HUES48 (cell line): ENCODE measurements at regions not wholly inside any gene's neighbourhood (a gene's known extent, or its start where the extent isn't known, plus 50 kb on each side); places are given as distances from the start of the nearest gene placed in this dataset.

Experiments
- H3K27ac ChIP-seq: one replicate; pipeline ENCODE4 v1.7.0; 2013; ENCODE audit warnings: low read depth, low read length, inconsistent platforms
- H3K27me3 ChIP-seq: 2 replicates; pipeline ENCODE4 v1.6.1; 2013; ENCODE audit warnings: mild to moderate bottlenecking, low read length; ENCODE audit not compliant: control insufficient read depth, insufficient read depth
- H3K36me3 ChIP-seq: 2 replicates; pipeline ENCODE4 v1.6.1; 2013; ENCODE audit warnings: low read length; ENCODE audit not compliant: control insufficient read depth, insufficient read depth
- H3K4me1 ChIP-seq: 2 replicates; pipeline ENCODE4 v1.6.1; 2013; ENCODE audit warnings: mild to moderate bottlenecking, low read length; ENCODE audit not compliant: control insufficient read depth, insufficient read depth
- H3K4me3 ChIP-seq: 2 replicates; pipeline ENCODE4 v1.5.1; 2013; ENCODE audit warnings: mild to moderate bottlenecking, low read depth, low read length
- H3K9ac ChIP-seq: 2 replicates; pipeline ENCODE4 v1.6.1; 2013; ENCODE audit warnings: mild to moderate bottlenecking, low read depth, low read length, moderate library complexity
- H3K9me3 ChIP-seq: 2 replicates; pipeline ENCODE4 v1.6.1; 2013; ENCODE audit warnings: low read length; ENCODE audit not compliant: control insufficient read depth, insufficient read depth

DNA sequence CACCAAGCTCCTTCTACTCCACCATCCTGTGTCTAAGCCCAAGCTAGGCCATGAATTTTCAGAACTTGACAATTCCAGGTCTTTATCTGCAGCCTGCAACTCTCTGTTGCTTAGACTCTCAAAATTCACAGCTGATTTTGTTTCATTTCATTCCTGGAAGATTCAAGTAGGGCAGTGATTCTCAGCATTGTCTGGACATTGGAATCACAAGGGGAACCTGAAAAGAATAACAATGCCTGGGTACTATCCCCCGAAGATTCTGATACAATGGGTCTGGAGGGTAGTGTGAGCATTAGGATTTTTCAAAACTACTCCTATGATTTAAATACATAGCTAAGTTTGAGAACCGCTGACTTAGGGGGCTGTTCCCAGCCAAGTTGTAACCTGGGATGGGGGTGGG, 534.7 kb upstream of the IL12A start:
- Histone ChIP-seq H3K9ac (no peak overlapping the region), H3K4me3 (no peak overlapping the region), H3K27me3 (no peaks in the 10 kb centered on the region)

GRCh38 chr3:159455741-159456181, 532.9 kb upstream of the IL12A start:
- no peak overlapping the region for H3K9ac ChIP-seq
- no peak overlapping the region for H3K27ac ChIP-seq
- no peak overlapping the region for H3K4me3 ChIP-seq

More for the DNA sequence above, 534.7 kb upstream of the IL12A start:
- no peak overlapping the region for H3K27ac ChIP-seq
- H3K9me3 ChIP-seq: no peaks in the 10 kb centered on the region
- peaks cover 13% of the 10 kb centered on the region for H3K4me1 ChIP-seq
- no peaks in the 10 kb centered on the region for H3K36me3 ChIP-seq

GRCh38 chr3:159458010-159458409, 530.6 kb upstream of the IL12A start:
- peak overlapping the region; percentile 1 for H3K27ac ChIP-seq
- H3K27me3 ChIP-seq: no peaks in the 10 kb centered on the region
- H3K9me3 ChIP-seq: no peaks in the 10 kb centered on the region
- H3K4me1 ChIP-seq: peaks cover 13% of the 10 kb centered on the region
- H3K4me3 ChIP-seq: no peak overlapping the region
- no peak overlapping the region for H3K9ac ChIP-seq
- no peaks in the 10 kb centered on the region for H3K36me3 ChIP-seq

More at GRCh38 chr3:159455741-159456181, 532.9 kb upstream of the IL12A start:
- no peaks in the 10 kb centered on the region for H3K27me3 ChIP-seq
- H3K36me3 ChIP-seq: no peaks in the 10 kb centered on the region
- H3K9me3 ChIP-seq: no peaks in the 10 kb centered on the region
- peaks cover 13% of the 10 kb centered on the region for H3K4me1 ChIP-seq

DNA sequence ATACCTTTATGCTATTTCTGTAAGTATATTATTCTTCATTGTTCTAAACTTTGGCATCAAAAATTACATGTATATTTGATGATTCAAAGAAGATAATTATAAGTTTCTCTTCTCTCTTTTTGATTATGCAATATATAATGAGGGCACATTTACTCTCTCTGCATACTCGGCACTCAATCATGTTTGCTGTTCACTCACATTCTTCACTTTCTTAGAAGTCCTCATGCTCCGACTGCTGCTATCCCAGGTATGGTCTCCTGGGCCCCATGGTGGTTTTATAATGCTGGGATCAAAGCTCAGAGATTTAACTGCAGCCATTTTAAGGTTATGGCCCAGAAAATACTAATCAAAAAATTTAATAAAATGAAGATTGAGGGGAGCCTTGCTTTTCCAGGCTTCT, 529.7 kb upstream of the IL12A start:
- no peaks in the 10 kb centered on the region for H3K27me3 ChIP-seq
- H3K27ac ChIP-seq: no peak overlapping the region

DNA sequence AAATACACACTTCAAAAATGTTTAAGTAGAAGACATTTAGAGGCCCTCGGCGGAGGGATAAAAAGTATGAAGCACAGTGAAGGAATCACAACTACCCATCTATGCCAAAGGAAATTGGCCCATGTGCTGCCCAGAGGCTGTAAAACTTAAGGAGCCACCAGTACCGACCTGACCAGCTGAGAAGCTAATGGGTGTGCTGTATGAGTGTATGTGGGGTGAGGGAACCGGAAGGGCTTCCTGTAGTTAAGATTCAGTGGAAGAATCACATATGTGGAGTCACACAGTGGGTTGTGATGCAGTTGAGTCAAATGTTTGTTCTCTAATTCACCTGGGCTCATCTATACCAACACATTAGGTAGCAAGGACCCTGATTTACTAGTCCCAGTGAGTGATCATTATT, 516.0 kb upstream of the IL12A start:
- Histone ChIP-seq H3K4me3 (no peak overlapping the region), H3K9me3 (no peaks in the 10 kb centered on the region), H3K27me3 (no peaks in the 10 kb centered on the region), H3K27ac (no peak overlapping the region), H3K4me1 (no peaks in the 10 kb centered on the region), H3K36me3 (no peaks in the 10 kb centered on the region), H3K9ac (no peak overlapping the region)

More for the DNA sequence above, 529.7 kb upstream of the IL12A start:
- Histone ChIP-seq H3K36me3 (no peaks in the 10 kb centered on the region), H3K9ac (no peak overlapping the region), H3K9me3 (no peaks in the 10 kb centered on the region), H3K4me3 (no peak overlapping the region), H3K4me1 (peaks cover 9% of the 10 kb centered on the region)

GRCh38 chr3:159473206-159473605, 515.4 kb upstream of the IL12A start:
- Histone ChIP-seq H3K4me1 (no peaks in the 10 kb centered on the region), H3K36me3 (no peaks in the 10 kb centered on the region), H3K9me3 (no peaks in the 10 kb centered on the region), H3K27me3 (no peaks in the 10 kb centered on the region), H3K4me3 (no peak overlapping the region), H3K9ac (no peak overlapping the region), H3K27ac (no peak overlapping the region)

GRCh38 chr3:159480046-159480445, 508.6 kb upstream of the IL12A start:
- H3K27ac ChIP-seq: no peak overlapping the region
- no peak overlapping the region for H3K4me3 ChIP-seq
- no peaks in the 10 kb centered on the region for H3K36me3 ChIP-seq

GRCh38 chr3:159482241-159482993, 506.2 kb upstream of the IL12A start:
- no peaks in the 10 kb centered on the region for H3K36me3 ChIP-seq
- H3K27ac ChIP-seq: peak overlapping the region; percentile 14
- no peaks in the 10 kb centered on the region for H3K27me3 ChIP-seq
- H3K9me3 ChIP-seq: no peaks in the 10 kb centered on the region
- no peak overlapping the region for H3K9ac ChIP-seq
- no peak overlapping the region for H3K4me3 ChIP-seq
- H3K4me1 ChIP-seq: peaks cover 16% of the 10 kb centered on the region

More at GRCh38 chr3:159480046-159480445, 508.6 kb upstream of the IL12A start:
- Histone ChIP-seq H3K9ac (no peak overlapping the region), H3K4me1 (peaks cover 16% of the 10 kb centered on the region), H3K27me3 (no peaks in the 10 kb centered on the region), H3K9me3 (no peaks in the 10 kb centered on the region)

DNA sequence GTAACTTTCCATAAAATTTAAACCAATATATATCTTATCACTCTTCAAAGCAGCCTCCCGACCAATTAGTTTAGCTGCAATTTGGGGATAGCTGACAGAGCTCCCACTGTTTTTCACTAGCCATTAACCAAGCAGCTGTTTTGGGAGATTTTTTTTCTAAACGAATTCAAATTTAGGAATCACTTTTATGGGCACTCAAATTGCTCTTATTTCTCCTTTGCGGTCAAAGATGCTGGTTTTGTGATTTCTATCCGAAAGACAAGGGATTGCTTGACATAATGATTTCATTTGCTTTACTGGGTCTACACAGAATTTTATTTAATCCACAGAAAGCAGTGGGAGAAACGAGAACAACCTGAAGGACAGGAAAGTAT, 505.7 kb upstream of the IL12A start:
- no peak overlapping the region for H3K4me3 ChIP-seq
- H3K27me3 ChIP-seq: no peaks in the 10 kb centered on the region
- peaks cover 16% of the 10 kb centered on the region for H3K4me1 ChIP-seq
- peak overlapping the region; percentile 14 for H3K27ac ChIP-seq
- H3K9ac ChIP-seq: no peak overlapping the region
- H3K9me3 ChIP-seq: no peaks in the 10 kb centered on the region
- H3K36me3 ChIP-seq: no peaks in the 10 kb centered on the region

DNA sequence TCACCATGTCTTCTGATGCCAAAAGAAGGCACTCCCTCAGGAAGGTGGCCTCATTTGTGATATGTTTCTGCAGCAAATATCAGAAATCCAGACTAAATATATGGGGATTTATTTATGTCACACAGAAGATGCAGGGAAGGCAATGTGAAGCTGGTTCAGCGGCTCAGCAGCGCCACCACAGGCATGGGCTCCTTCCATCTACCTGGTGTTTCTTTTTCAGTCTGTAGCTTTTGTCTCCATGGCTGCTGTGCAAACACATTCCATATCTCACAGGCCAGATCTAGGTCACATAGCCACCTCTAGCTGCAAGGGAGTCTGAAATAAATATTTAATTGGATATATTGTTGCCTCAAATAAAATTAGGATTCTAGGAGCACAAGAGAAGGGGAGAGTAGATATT, 502.1 kb upstream of the IL12A start:
- no peaks in the 10 kb centered on the region for H3K36me3 ChIP-seq
- peaks cover 16% of the 10 kb centered on the region for H3K4me1 ChIP-seq
- no peak overlapping the region for H3K27ac ChIP-seq
- no peaks in the 10 kb centered on the region for H3K27me3 ChIP-seq
- no peak overlapping the region for H3K4me3 ChIP-seq
- no peak overlapping the region for H3K9ac ChIP-seq
- no peaks in the 10 kb centered on the region; the same call in 1 of the 2 replicates for H3K9me3 ChIP-seq

GRCh38 chr3:159487304-159487703, 501.3 kb upstream of the IL12A start:
- H3K27me3 ChIP-seq: no peaks in the 10 kb centered on the region
- no peaks in the 10 kb centered on the region; the same call in 1 of the 2 replicates for H3K9me3 ChIP-seq
- no peaks in the 10 kb centered on the region for H3K36me3 ChIP-seq
- no peak overlapping the region for H3K27ac ChIP-seq
- peaks cover 13% of the 10 kb centered on the region for H3K4me1 ChIP-seq
- no peak overlapping the region for H3K9ac ChIP-seq
- H3K4me3 ChIP-seq: no peak overlapping the region
